Body of pancreas (tissue), 4 donors: ENCODE measurements at regions not wholly inside any gene's neighbourhood (a gene's known extent, or its start where the extent isn't known, plus 50 kb on each side); places are given as distances from the start of the nearest gene placed in this dataset.

Experiments used
- ATAC-seq: fragments of 150-250 bp; one replicate; pipeline ENCODE4 v1.9.1; 2016
- DNase-seq, 4 donors: peaks; one replicate each; pipeline ENCODE4 v3.0.0-alpha.2; 2019
- H3K27ac ChIP-seq, 4 donors: fragments of 200-600 bp; sonication (generic); 1 replicate in 3 of 4; 2 replicates in 1 of 4; pipeline versions ENCODE4 v1.5.1 to v1.6.1; 2016 to 2019; ENCODE audit warnings: mild to moderate bottlenecking in 1 of 4, mixed read lengths in 1 of 4, moderate library complexity in 1 of 4
- H3K27me3 ChIP-seq, 2 donors: fragments of 200-600 bp; sonication (generic); one replicate each; pipeline ENCODE4 v1.6.0; 2016; ENCODE audit warnings: mild to moderate bottlenecking in 1 of 2
- H3K36me3 ChIP-seq, 2 donors: fragments of 200-600 bp; sonication (generic); replicated peaks in 1 of 2; 2 replicates each; pipeline ENCODE4 v1.5.1; 2016; ENCODE audit warnings: low read depth in 2 of 2; ENCODE audit not compliant: insufficient read depth in 1 of 2
- H3K4me1 ChIP-seq: fragments of 200-600 bp; sonication (generic); one replicate; pipeline ENCODE4 v1.6.0; 2016
- H3K4me3 ChIP-seq, 2 donors: fragments of 200-600 bp; sonication (generic); 1 replicate in 1 of 2; 2 replicates in 1 of 2; pipeline ENCODE4 v1.5.1; 2016 to 2019
- H3K9me3 ChIP-seq, 3 donors: fragments of 200-600 bp; sonication (generic); 1 replicate in 2 of 3; 2 replicates in 1 of 3; pipeline ENCODE4 v1.5.1; 2016
- CTCF ChIP-seq, 7 experiments: fragments of 450-650 bp in 4 of 7; fragments of 200-600 bp in 3 of 7; sonication (generic) in 3 of 7; IDR thresholded peaks; one replicate each; pipeline ENCODE4 v1.5.1; 2016 to 2019; ENCODE audit warnings: antibody characterized with exemption in 7 of 7
- POLR2A ChIP-seq, 3 donors: fragments of 450-650 bp; IDR thresholded peaks; one replicate each; pipeline ENCODE4 v1.6.1; 2016; ENCODE audit warnings: antibody characterized with exemption in 3 of 3, mild to moderate bottlenecking in 2 of 3
- WGBS, 2 donors: methylation state at CpG; one replicate each; pipeline ENCODE4 v1.1.5; 2017; 5-methylcytosine and 5-hydroxymethylcytosine counted together
- intact Hi-C: fragments of 100-400 bp; cut with DNase I; formaldehyde crosslinking; loops from one replicate; pipeline ENCODE4 v1.15.1; 2023

- Histone ChIP-seq H3K4me1 (peaks cover 8% of the 10 kb centered on the region), H3K4me3 (no peak overlapping the region), H3K9me3 (no peaks in the 10 kb centered on the region), H3K27ac (no peak overlapping the region), H3K36me3 (no peaks in the 10 kb centered on the region), H3K27me3 (no peaks in the 10 kb centered on the region)
- 48 to 49% methylated on average over 3 of the region's 3 CpGs for WGBS, 2 donors
- intact Hi-C loops = no loop called here
- DNase-seq = no peak
- TF ChIP-seq CTCF (IDR thresholded peaks at IDR 0.05) = no peak
- no peak for TF ChIP-seq POLR2A (IDR thresholded peaks at IDR 0.05)
- no peak for ATAC-seq
Observed at GRCh38 chr11:34747251-34747650, 126.4 kb downstream of the EHF start.

GRCh38 chr11:34745195-34745594, 124.3 kb downstream of the EHF start:
- Histone ChIP-seq H3K4me1 (peaks cover 6% of the 10 kb centered on the region), H3K27me3 (no peaks in the 10 kb centered on the region), H3K9me3 (no peaks in the 10 kb centered on the region), H3K36me3 (no peaks in the 10 kb centered on the region), H3K27ac (no peak overlapping the region), H3K4me3 (no peak overlapping the region)
- no peak for TF ChIP-seq CTCF (IDR thresholded peaks at IDR 0.05)
- TF ChIP-seq POLR2A (IDR thresholded peaks at IDR 0.05) = no peak
- intact Hi-C loops = no loop called here
- 26 to 45% methylated on average over 3 of the region's 3 CpGs for WGBS, 2 donors
- peak in 2 of 4 donors; percentile 25 to 28 for DNase-seq
- ATAC-seq = no peak

GRCh38 chr11:34744511-34744910, 123.6 kb downstream of the EHF start:
- H3K27ac ChIP-seq = no peak overlapping the region
- TF ChIP-seq CTCF (IDR thresholded peaks at IDR 0.05) (no peak), POLR2A (IDR thresholded peaks at IDR 0.05) (no peak)
- H3K4me3 ChIP-seq = no peak overlapping the region
- intact Hi-C loops = no loop called here
- H3K27me3 ChIP-seq = no peaks in the 10 kb centered on the region
- H3K36me3 ChIP-seq = no peaks in the 10 kb centered on the region
- ATAC-seq (no peak), DNase-seq (no peak)
- WGBS, 2 donors = 95% methylated on average over 3 of the region's 3 CpGs
- H3K9me3 ChIP-seq = no peaks in the 10 kb centered on the region
- no peaks in the 10 kb centered on the region for H3K4me1 ChIP-seq

GRCh38 chr11:34738237-34738636, 117.3 kb downstream of the EHF start:
- no peak overlapping the region for H3K4me3 ChIP-seq
- no peaks in the 10 kb centered on the region for H3K27me3 ChIP-seq
- DNase-seq = no peak
- H3K27ac ChIP-seq = no peak overlapping the region
- peaks cover 0 to 4% (median 0%) of the 10 kb centered on the region in 3 donors for H3K9me3 ChIP-seq
- intact Hi-C loops = no loop called here
- H3K4me1 ChIP-seq = no peaks in the 10 kb centered on the region
- ATAC-seq = no peak
- no peaks in the 10 kb centered on the region for H3K36me3 ChIP-seq
- WGBS, 2 donors = 88 to 93% methylated on average over 5 of the region's 5 CpGs
- TF ChIP-seq POLR2A (IDR thresholded peaks at IDR 0.05) = no peak

GRCh38 chr11:34732831-34733230, 111.9 kb downstream of the EHF start:
- no peaks in the 10 kb centered on the region for H3K4me1 ChIP-seq
- ATAC-seq (no peak), DNase-seq (peak in 1 of 4 donors; percentile 6)
- H3K4me3 ChIP-seq = no peak overlapping the region
- H3K27me3 ChIP-seq = no peaks in the 10 kb centered on the region
- no peaks in the 10 kb centered on the region for H3K36me3 ChIP-seq
- intact Hi-C loops = no loop called here
- H3K9me3 ChIP-seq = no peaks in the 10 kb centered on the region
- TF ChIP-seq POLR2A (IDR thresholded peaks at IDR 0.05) (no peak), CTCF (IDR thresholded peaks at IDR 0.05) (no peak)
- H3K27ac ChIP-seq = no peak overlapping the region
- 15 to 18% methylated on average over 1 of the region's 1 CpG for WGBS, 2 donors
